SK-N-SH (cell line): ENCODE measurements at regions not wholly inside any gene's neighbourhood (a gene's known extent, or its start where the extent isn't known, plus 50 kb on each side); places are given as distances from the start of the nearest gene placed in this dataset.
A peak's percentile ranks its signal among the peaks of the same experiment; 100 is the strongest.

Experiments
- FOXM1 ChIP-seq: IDR thresholded peaks from 2 replicates; pipeline ENCODE4 v1.4.0; 2012; ENCODE audit warnings: low read depth, mild to moderate bottlenecking
- GABPA ChIP-seq: IDR thresholded peaks from 2 replicates; pipeline ENCODE4 v1.4.0; 2012; ENCODE audit warnings: low read depth, mild to moderate bottlenecking
- JUND ChIP-seq: IDR thresholded peaks from 2 replicates; pipeline ENCODE4 v1.4.0; 2012
- MXI1 ChIP-seq: IDR thresholded peaks from 2 replicates; pipeline ENCODE4 v1.6.1; 2012; ENCODE audit warnings: mild to moderate bottlenecking, low read depth, low read length, improper control_type of control experiment
- POLR2AphosphoS5 ChIP-seq: IDR thresholded peaks from 2 replicates; pipeline ENCODE4 v1.6.1; 2012; ENCODE audit warnings: low read depth, low read length
- SIN3A ChIP-seq: IDR thresholded peaks from 2 replicates; pipeline ENCODE4 v1.6.1; 2012; ENCODE audit warnings: low read depth, mild to moderate bottlenecking, low read length, moderate library complexity, borderline replicate concordance
- SMC3 ChIP-seq: IDR thresholded peaks from 2 replicates; pipeline ENCODE4 v1.6.1; 2012; ENCODE audit warnings: low read depth, low read length, improper control_type of control experiment
- TF ChIP-seq, protein P1 (sequence below): fragments of 200-600 bp; sonication (generic); IDR thresholded peaks from 2 replicates; pipeline ENCODE4 v1.6.1; 2017; ENCODE audit warnings: antibody characterized with exemption, mild to moderate bottlenecking, moderate library complexity
- TF ChIP-seq, protein P2 (sequence below): IDR thresholded peaks from 2 replicates; pipeline ENCODE4 v1.6.1; 2012; ENCODE audit warnings: mild to moderate bottlenecking, low read depth, low read length, moderate library complexity
- TF ChIP-seq, protein P3 (sequence below): IDR thresholded peaks from 2 replicates; pipeline ENCODE4; 2012
- TF ChIP-seq, protein P4 (sequence below): IDR thresholded peaks from 2 replicates; pipeline ENCODE4 v1.4.0; 2012; ENCODE audit warnings: low read depth
- TF ChIP-seq, protein P5 (sequence below): IDR thresholded peaks from 2 replicates; pipeline ENCODE4 v1.4.0; 2012; ENCODE audit warnings: low read depth, borderline replicate concordance

DNA sequence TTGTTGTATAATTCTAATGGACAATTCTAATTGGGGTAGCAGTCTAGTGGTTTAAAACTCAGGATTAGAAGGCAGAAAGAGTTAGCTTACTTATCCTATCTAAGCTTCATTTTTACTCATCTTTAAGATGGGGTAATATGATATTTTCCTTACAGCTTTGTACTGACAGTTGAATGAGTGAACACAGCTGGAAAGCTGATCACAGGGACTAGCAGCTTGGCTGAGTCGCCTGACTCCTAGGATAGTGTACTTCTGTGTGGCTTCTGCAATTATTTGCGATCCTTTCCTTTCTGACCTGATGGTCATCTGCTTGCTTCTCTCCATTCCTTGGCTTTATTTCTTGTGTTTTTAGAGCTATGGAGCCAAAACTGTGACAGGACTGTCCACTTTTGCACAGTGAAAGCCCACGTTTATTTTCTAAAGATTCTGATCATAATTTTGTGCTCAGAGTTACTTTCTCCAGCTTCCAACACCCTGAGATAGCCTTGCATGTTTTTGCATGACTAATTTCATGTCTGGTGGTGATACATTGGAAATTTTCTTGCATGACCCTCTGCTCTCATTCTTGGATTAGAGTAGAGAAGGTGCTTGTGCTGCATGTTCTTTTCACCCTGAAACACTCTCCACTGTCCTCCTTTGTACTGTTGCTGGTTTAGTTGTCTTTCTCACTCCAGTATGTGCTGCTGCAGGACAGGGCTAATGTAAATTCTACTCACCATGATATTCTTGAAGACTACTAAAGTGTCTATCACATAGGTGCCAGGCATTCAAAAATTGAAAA, 377.0 kb upstream of the ATP2B1 start:
- no peak for TF ChIP-seq SMC3
- TF ChIP-seq, protein P1, sequence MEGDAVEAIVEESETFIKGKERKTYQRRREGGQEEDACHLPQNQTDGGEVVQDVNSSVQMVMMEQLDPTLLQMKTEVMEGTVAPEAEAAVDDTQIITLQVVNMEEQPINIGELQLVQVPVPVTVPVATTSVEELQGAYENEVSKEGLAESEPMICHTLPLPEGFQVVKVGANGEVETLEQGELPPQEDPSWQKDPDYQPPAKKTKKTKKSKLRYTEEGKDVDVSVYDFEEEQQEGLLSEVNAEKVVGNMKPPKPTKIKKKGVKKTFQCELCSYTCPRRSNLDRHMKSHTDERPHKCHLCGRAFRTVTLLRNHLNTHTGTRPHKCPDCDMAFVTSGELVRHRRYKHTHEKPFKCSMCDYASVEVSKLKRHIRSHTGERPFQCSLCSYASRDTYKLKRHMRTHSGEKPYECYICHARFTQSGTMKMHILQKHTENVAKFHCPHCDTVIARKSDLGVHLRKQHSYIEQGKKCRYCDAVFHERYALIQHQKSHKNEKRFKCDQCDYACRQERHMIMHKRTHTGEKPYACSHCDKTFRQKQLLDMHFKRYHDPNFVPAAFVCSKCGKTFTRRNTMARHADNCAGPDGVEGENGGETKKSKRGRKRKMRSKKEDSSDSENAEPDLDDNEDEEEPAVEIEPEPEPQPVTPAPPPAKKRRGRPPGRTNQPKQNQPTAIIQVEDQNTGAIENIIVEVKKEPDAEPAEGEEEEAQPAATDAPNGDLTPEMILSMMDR = no peak
- TF ChIP-seq, protein P2, sequence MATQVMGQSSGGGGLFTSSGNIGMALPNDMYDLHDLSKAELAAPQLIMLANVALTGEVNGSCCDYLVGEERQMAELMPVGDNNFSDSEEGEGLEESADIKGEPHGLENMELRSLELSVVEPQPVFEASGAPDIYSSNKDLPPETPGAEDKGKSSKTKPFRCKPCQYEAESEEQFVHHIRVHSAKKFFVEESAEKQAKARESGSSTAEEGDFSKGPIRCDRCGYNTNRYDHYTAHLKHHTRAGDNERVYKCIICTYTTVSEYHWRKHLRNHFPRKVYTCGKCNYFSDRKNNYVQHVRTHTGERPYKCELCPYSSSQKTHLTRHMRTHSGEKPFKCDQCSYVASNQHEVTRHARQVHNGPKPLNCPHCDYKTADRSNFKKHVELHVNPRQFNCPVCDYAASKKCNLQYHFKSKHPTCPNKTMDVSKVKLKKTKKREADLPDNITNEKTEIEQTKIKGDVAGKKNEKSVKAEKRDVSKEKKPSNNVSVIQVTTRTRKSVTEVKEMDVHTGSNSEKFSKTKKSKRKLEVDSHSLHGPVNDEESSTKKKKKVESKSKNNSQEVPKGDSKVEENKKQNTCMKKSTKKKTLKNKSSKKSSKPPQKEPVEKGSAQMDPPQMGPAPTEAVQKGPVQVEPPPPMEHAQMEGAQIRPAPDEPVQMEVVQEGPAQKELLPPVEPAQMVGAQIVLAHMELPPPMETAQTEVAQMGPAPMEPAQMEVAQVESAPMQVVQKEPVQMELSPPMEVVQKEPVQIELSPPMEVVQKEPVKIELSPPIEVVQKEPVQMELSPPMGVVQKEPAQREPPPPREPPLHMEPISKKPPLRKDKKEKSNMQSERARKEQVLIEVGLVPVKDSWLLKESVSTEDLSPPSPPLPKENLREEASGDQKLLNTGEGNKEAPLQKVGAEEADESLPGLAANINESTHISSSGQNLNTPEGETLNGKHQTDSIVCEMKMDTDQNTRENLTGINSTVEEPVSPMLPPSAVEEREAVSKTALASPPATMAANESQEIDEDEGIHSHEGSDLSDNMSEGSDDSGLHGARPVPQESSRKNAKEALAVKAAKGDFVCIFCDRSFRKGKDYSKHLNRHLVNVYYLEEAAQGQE = no peak
- TF ChIP-seq, protein P3, sequence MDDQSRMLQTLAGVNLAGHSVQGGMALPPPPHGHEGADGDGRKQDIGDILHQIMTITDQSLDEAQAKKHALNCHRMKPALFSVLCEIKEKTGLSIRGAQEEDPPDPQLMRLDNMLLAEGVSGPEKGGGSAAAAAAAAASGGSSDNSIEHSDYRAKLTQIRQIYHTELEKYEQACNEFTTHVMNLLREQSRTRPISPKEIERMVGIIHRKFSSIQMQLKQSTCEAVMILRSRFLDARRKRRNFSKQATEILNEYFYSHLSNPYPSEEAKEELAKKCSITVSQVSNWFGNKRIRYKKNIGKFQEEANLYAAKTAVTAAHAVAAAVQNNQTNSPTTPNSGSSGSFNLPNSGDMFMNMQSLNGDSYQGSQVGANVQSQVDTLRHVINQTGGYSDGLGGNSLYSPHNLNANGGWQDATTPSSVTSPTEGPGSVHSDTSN = peak; percentile 67
- no peak for TF ChIP-seq SIN3A
- no peak for TF ChIP-seq MXI1
- TF ChIP-seq FOXM1 = no peak
- TF ChIP-seq GABPA = no peak
- TF ChIP-seq JUND = no peak
- TF ChIP-seq, protein P4, sequence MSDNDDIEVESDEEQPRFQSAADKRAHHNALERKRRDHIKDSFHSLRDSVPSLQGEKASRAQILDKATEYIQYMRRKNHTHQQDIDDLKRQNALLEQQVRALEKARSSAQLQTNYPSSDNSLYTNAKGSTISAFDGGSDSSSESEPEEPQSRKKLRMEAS = no peak
- TF ChIP-seq POLR2AphosphoS5 = no peak
- TF ChIP-seq, protein P5, sequence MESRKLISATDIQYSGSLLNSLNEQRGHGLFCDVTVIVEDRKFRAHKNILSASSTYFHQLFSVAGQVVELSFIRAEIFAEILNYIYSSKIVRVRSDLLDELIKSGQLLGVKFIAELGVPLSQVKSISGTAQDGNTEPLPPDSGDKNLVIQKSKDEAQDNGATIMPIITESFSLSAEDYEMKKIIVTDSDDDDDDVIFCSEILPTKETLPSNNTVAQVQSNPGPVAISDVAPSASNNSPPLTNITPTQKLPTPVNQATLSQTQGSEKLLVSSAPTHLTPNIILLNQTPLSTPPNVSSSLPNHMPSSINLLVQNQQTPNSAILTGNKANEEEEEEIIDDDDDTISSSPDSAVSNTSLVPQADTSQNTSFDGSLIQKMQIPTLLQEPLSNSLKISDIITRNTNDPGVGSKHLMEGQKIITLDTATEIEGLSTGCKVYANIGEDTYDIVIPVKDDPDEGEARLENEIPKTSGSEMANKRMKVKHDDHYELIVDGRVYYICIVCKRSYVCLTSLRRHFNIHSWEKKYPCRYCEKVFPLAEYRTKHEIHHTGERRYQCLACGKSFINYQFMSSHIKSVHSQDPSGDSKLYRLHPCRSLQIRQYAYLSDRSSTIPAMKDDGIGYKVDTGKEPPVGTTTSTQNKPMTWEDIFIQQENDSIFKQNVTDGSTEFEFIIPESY = no peak
